Colonic mucosa (tissue), 4 donors: ENCODE measurements at regions not wholly inside any gene's neighbourhood (a gene's known extent, or its start where the extent isn't known, plus 50 kb on each side); places are given as distances from the start of the nearest gene placed in this dataset.

Experiments used
- DNase-seq: peaks from one replicate; pipeline ENCODE4 v3.0.0-alpha.2; 2020
- H3K27ac ChIP-seq: fragments of 200-600 bp; one replicate; pipeline ENCODE4 v1.8.0; 2021
- H3K27me3 ChIP-seq: fragments of 200-600 bp; one replicate; pipeline ENCODE4 v1.8.0; 2021
- H3K36me3 ChIP-seq: fragments of 200-600 bp; one replicate; pipeline ENCODE4 v1.8.0; 2021
- H3K4me1 ChIP-seq: fragments of 200-600 bp; one replicate; pipeline ENCODE4 v1.8.0; 2021; ENCODE audit warnings: mild to moderate bottlenecking
- H3K4me3 ChIP-seq: fragments of 200-600 bp; one replicate; pipeline ENCODE4 v1.8.0; 2021
- H3K9ac ChIP-seq, 2 donors: one replicate each; pipeline ENCODE4 v1.7.0; 2013; ENCODE audit warnings: control low read depth in 2 of 2, low read depth in 2 of 2, low read length in 2 of 2
- H3K9me3 ChIP-seq: fragments of 200-600 bp; one replicate; pipeline ENCODE4 v1.8.0; 2021
- intact Hi-C: fragments of 100-400 bp; cut with DNase I; formaldehyde crosslinking; loops from one replicate; pipeline ENCODE4 v1.14.1; 2022
- TF ChIP-seq, protein P1 (sequence below): fragments of 200-600 bp; IDR thresholded peaks from one replicate; pipeline ENCODE4 v1.8.0; 2022; ENCODE audit warnings: antibody characterized with exemption, mild to moderate bottlenecking
- donor health status: healthy.
- donor health status: DM: no; HTN: no; CAD: no.
- donor health status: DM: no; HTN: no; CAD: no.

GRCh38 chr1:232459087-232459486, 170.8 kb downstream of the SIPA1L2 start:
- Histone ChIP-seq H3K4me1 (no peaks in the 10 kb centered on the region), H3K27me3 (no peaks in the 10 kb centered on the region), H3K4me3 (no peak overlapping the region), H3K9ac (no peak overlapping the region), H3K9me3 (no peaks in the 10 kb centered on the region), H3K36me3 (no peaks in the 10 kb centered on the region), H3K27ac (no peak overlapping the region)
- TF ChIP-seq, protein P1, sequence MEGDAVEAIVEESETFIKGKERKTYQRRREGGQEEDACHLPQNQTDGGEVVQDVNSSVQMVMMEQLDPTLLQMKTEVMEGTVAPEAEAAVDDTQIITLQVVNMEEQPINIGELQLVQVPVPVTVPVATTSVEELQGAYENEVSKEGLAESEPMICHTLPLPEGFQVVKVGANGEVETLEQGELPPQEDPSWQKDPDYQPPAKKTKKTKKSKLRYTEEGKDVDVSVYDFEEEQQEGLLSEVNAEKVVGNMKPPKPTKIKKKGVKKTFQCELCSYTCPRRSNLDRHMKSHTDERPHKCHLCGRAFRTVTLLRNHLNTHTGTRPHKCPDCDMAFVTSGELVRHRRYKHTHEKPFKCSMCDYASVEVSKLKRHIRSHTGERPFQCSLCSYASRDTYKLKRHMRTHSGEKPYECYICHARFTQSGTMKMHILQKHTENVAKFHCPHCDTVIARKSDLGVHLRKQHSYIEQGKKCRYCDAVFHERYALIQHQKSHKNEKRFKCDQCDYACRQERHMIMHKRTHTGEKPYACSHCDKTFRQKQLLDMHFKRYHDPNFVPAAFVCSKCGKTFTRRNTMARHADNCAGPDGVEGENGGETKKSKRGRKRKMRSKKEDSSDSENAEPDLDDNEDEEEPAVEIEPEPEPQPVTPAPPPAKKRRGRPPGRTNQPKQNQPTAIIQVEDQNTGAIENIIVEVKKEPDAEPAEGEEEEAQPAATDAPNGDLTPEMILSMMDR: no peak
- no peak for DNase-seq
- intact Hi-C loops: no loop called here

GRCh38 chr1:232457595-232457994, 172.3 kb downstream of the SIPA1L2 start:
- no peak overlapping the region for H3K9ac ChIP-seq
- intact Hi-C loops: no loop called here
- no peak overlapping the region for H3K4me3 ChIP-seq
- H3K27me3 ChIP-seq: no peaks in the 10 kb centered on the region
- H3K4me1 ChIP-seq: no peaks in the 10 kb centered on the region
- DNase-seq: no peak
- H3K27ac ChIP-seq: no peak overlapping the region
- H3K36me3 ChIP-seq: no peaks in the 10 kb centered on the region
- TF ChIP-seq, protein P1: no peak
- H3K9me3 ChIP-seq: no peaks in the 10 kb centered on the region

DNA sequence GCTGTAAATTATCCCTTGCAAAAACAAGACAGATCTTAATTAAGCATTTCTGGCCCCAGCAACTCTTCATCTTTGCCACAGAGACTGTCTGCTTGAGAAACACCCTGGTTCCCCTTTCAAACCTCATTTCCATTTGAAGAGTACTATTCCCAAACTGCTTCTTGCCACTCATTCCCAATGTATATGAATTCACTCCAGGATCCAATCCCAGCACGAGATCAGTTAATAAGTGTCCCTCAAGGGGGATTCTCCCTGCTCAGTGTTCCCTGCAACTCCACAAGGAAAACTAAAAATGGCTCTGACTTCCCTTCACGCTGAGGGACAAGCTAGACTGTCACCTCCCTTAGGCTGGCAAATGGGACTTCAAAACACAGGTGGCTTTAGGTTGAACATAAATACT, 173.2 kb downstream of the SIPA1L2 start:
- no peaks in the 10 kb centered on the region for H3K27me3 ChIP-seq
- DNase-seq: no peak
- intact Hi-C loops: no loop called here
- H3K36me3 ChIP-seq: no peaks in the 10 kb centered on the region
- H3K9ac ChIP-seq: no peak overlapping the region
- no peaks in the 10 kb centered on the region for H3K9me3 ChIP-seq
- H3K4me3 ChIP-seq: no peak overlapping the region
- no peaks in the 10 kb centered on the region for H3K4me1 ChIP-seq
- H3K27ac ChIP-seq: no peak overlapping the region
- TF ChIP-seq, protein P1: no peak

DNA sequence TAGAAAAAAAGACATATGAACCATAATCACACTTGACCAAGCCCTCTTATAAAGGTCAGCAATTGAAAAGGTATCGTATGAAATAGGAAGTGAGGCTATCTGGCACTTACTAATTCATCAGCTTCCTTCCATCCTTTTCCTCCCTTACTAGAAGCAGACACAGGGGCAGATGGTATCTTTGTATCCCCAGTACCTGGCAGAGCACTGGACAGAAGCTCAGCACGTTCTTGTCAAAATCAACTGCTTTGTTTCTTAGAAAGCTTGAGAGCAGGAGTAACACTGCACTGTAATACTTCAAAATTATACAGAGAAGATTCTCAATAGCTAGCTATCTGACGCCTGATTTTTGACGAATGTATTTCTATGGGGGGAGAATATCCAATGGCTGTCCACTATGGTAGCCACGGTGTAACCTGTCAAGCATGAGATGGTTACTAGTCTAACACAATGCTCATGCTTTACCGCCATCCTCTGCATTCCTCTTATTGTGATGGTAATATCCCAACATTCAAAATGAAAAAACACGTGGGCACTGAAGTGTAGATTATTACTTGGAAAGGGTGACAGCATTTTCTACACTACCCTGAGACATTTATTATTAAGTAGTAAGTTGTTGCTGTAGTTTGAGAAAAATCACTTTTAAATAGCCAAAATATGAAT, 175.6 kb downstream of the SIPA1L2 start:
- no peaks in the 10 kb centered on the region for H3K27me3 ChIP-seq
- intact Hi-C loops: no loop called here
- no peak for DNase-seq

DNA sequence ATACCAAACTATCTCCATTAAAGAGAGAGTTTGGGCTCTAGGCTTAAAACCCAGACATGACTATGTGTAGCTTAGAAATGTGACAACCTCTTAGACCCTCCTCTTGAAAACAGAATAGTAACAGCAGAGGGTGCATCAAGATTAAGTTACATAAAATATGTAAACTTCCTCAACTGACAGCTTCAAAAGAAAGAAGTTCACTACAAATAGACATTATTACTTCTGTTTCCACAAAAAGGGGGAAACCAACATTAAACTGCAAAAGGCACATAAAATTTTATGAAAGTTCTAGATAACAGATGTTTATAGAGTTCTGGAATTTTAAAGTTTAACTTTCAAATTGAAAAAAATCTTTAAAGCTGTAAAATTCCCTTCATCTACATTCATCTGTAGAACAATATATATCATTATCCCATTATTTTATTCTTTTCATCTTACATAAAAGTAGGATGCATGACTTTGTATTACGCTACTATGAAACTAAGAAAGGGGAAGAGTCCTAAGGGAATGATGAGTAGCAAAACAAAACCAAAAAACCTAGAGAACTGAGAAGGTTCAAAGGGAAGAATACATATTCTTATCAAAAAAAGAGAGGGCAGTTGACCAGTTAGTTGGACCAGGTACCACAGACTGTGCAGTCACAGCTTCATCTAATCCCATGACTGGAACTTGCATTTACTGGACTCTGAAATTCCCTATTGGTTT, 177.0 kb downstream of the SIPA1L2 start:
- TF ChIP-seq, protein P1: no peak
- no peak for DNase-seq
- Histone ChIP-seq H3K4me1 (no peaks in the 10 kb centered on the region), H3K4me3 (no peak overlapping the region), H3K9ac (no peak overlapping the region), H3K36me3 (no peaks in the 10 kb centered on the region), H3K27ac (no peak overlapping the region), H3K27me3 (no peaks in the 10 kb centered on the region), H3K9me3 (no peaks in the 10 kb centered on the region)
- intact Hi-C loops: no loop called here

More for the DNA sequence above, 175.6 kb downstream of the SIPA1L2 start:
- H3K9me3 ChIP-seq: no peaks in the 10 kb centered on the region
- TF ChIP-seq, protein P1: no peak
- H3K4me3 ChIP-seq: no peak overlapping the region
- H3K4me1 ChIP-seq: no peaks in the 10 kb centered on the region
- no peak overlapping the region for H3K9ac ChIP-seq
- H3K27ac ChIP-seq: no peak overlapping the region
- H3K36me3 ChIP-seq: no peaks in the 10 kb centered on the region
